ENCODE measurements at regions not wholly inside any gene's neighbourhood (a gene's known extent, or its start where the extent isn't known, plus 50 kb on each side); places are given as distances from the start of the nearest gene placed in this dataset.

- Histone ChIP-seq H3K79me2 (ENCODE audit: insufficient read depth) (no peaks in the 10 kb centered on the region), H3K9ac (no peak overlapping the region), H3K4me1 (ENCODE audit: control insufficient read depth in 1 of 2, insufficient read depth in 2 of 2, low read depth in 1 of 2, low read length in 1 of 2) (peaks cover 0 to 7% of the 10 kb centered on the region in 2 experiments; a peak in 1 of 4 replicates), H3K9me2 (no peaks in the 10 kb centered on the region), H3K4me2 (no peak overlapping the region), H4K20me1 (ENCODE audit: insufficient read depth) (no peaks in the 10 kb centered on the region), H3K27me3 (ENCODE audit: insufficient read depth) (no peaks in the 10 kb centered on the region), H3K27ac (ENCODE audit: low read depth in 2 of 2, low read length in 1 of 2) (no peak overlapping the region), H3F3A (replicated peaks; ENCODE audit: insufficient read depth) (no peaks in the 10 kb centered on the region), H2AFZ (ENCODE audit: low read depth) (no peak overlapping the region), H3K36me3 (replicated peaks in 1 of 2; ENCODE audit: control insufficient read depth in 1 of 2, insufficient read depth in 2 of 2, low read length in 1 of 2) (no peaks in the 10 kb centered on the region), H3K9me3 (no peaks in the 10 kb centered on the region; the same call in 1 of the 2 replicates), H3K4me3 (ENCODE audit: low read depth in 2 of 2, low read length in 1 of 2) (no peak overlapping the region)
- TF ChIP-seq TAF1 (IDR thresholded peaks at IDR 0.05; ENCODE audit: borderline replicate concordance, low read depth, low read length), result no peak
- TF ChIP-seq RAD21 (IDR thresholded peaks at IDR 0.05; ENCODE audit: low read length), result no peak
- TF ChIP-seq FOXM1 (IDR thresholded peaks at IDR 0.05; ENCODE audit: low read depth), result no peak
- no peak for TF ChIP-seq TCF12 (IDR thresholded peaks at IDR 0.05)
- no peak for TF ChIP-seq IRF3 (IDR thresholded peaks at IDR 0.05; ENCODE audit: low read depth, low read length)
- no peak for TF ChIP-seq JUND (IDR thresholded peaks at IDR 0.05)
- no peak for TF ChIP-seq USF1 (IDR thresholded peaks at IDR 0.05; ENCODE audit: borderline replicate concordance, low read depth)
- no peak for TF ChIP-seq NFIC (IDR thresholded peaks at IDR 0.05; ENCODE audit: borderline replicate concordance)
- no peak for TF ChIP-seq POLR2AphosphoS5 (IDR thresholded peaks at IDR 0.05; ENCODE audit: low read depth, low read length)
- no peak for TF ChIP-seq GABPA (IDR thresholded peaks at IDR 0.05; ENCODE audit: low read depth)
- no peak for TF ChIP-seq EZH2phosphoT487 (IDR thresholded peaks at IDR 0.05; ENCODE audit: borderline replicate concordance, low read depth)
- TF ChIP-seq SMC3 (IDR thresholded peaks at IDR 0.05; ENCODE audit: low read depth, low read length), result no peak
- no peak for TF ChIP-seq USF2 (IDR thresholded peaks at IDR 0.05; ENCODE audit: borderline replicate concordance, low read depth, low read length)
- TF ChIP-seq FOSL2 (IDR thresholded peaks at IDR 0.05; ENCODE audit: borderline replicate concordance, low read depth), result no peak
- TF ChIP-seq GATA2 (CRISPR knock-in tag; IDR thresholded peaks at IDR 0.05), result no peak
- TF ChIP-seq RCOR1 (IDR thresholded peaks at IDR 0.05; ENCODE audit: low read length), result no peak
- CTCF ChIA-PET, result no interaction called here
- whole genome bisulfite sequencing (ENCODE audit: low lambda C conversion rate), result 34% methylated on average over 4 of the region's 4 CpGs
- POLR2A ChIA-PET, result no interaction called here
- DNase-seq, result no peak
Observed at GRCh38 chr2:136351684-136352083, 233.7 kb upstream of the CXCR4 start.

GRCh38 chr2:136347981-136348380 lies 230.0 kb upstream of the CXCR4 start:
- CTCF ChIA-PET, result no interaction called here
- H3K79me2 ChIP-seq (ENCODE audit: insufficient read depth), result no peaks in the 10 kb centered on the region
- H3K4me1 ChIP-seq (ENCODE audit: control insufficient read depth in 1 of 2, insufficient read depth in 2 of 2, low read depth in 1 of 2, low read length in 1 of 2), result no peaks in the 10 kb centered on the region
- POLR2A ChIA-PET, result no interaction called here
- no peak overlapping the region for H3K27ac ChIP-seq (ENCODE audit: low read depth in 2 of 2, low read length in 1 of 2)
- H3K9ac ChIP-seq, result no peak overlapping the region
- no peak overlapping the region for H3K4me3 ChIP-seq (ENCODE audit: low read depth in 2 of 2, low read length in 1 of 2)
- no peaks in the 10 kb centered on the region for H4K20me1 ChIP-seq (ENCODE audit: insufficient read depth)
- H3K9me3 ChIP-seq, result no peaks in the 10 kb centered on the region; the same call in 1 of the 2 replicates
- 66% methylated on average over 2 of the region's 2 CpGs for WGBS (ENCODE audit: low lambda C conversion rate)
- no peak overlapping the region for H3K4me2 ChIP-seq
- H2AFZ ChIP-seq (ENCODE audit: low read depth), result no peak overlapping the region
- no peaks in the 10 kb centered on the region for H3K9me2 ChIP-seq
- no peak for TF ChIP-seq IRF3 (IDR thresholded peaks at IDR 0.05; ENCODE audit: low read depth, low read length)
- TF ChIP-seq CTCF (IDR thresholded peaks at IDR 0.05), result no peak
- no peak for TF ChIP-seq RXRA (IDR thresholded peaks at IDR 0.05; ENCODE audit: borderline replicate concordance, low read depth)
- no peak for TF ChIP-seq GATA2 (CRISPR knock-in tag; IDR thresholded peaks at IDR 0.05)
- no peak for TF ChIP-seq ELF1 (IDR thresholded peaks at IDR 0.05)
- TF ChIP-seq EZH2phosphoT487 (IDR thresholded peaks at IDR 0.05; ENCODE audit: borderline replicate concordance, low read depth), result no peak
- TF ChIP-seq TEAD4 (IDR thresholded peaks at IDR 0.05; ENCODE audit: borderline replicate concordance, insufficient read depth), result no peak
- no peak for TF ChIP-seq NRF1 (IDR thresholded peaks at IDR 0.05; ENCODE audit: low read depth, low read length)
- no peaks in the 10 kb centered on the region for H3K27me3 ChIP-seq (ENCODE audit: insufficient read depth)
- no peak for DNase-seq
- no peaks in the 10 kb centered on the region for H3K36me3 ChIP-seq (replicated peaks in 1 of 2; ENCODE audit: control insufficient read depth in 1 of 2, insufficient read depth in 2 of 2, low read length in 1 of 2)
- H3F3A ChIP-seq (replicated peaks; ENCODE audit: insufficient read depth), result no peaks in the 10 kb centered on the region
